H9 (cell line): ENCODE measurements at regions not wholly inside any gene's neighbourhood (a gene's known extent, or its start where the extent isn't known, plus 50 kb on each side); places are given as distances from the start of the nearest gene placed in this dataset.

Experiments used
- DNase-seq: peaks from one replicate; pipeline ENCODE4 v3.0.0-alpha.2; 2017
- H2AFZ ChIP-seq: one replicate; pipeline ENCODE4 v1.6.1; 2013; ENCODE audit warnings: mild to moderate bottlenecking, low read length, control low read depth, moderate library complexity
- H2AK5ac ChIP-seq: 2 replicates; pipeline ENCODE4 v1.6.1; 2013; ENCODE audit warnings: low read length, control low read depth, mixed read lengths; ENCODE audit not compliant: insufficient read length
- H2BK120ac ChIP-seq: one replicate; pipeline ENCODE4 v1.6.1; 2013; ENCODE audit warnings: low read depth, mild to moderate bottlenecking, low read length, control low read depth, inconsistent platforms; ENCODE audit not compliant: poor library complexity, severe bottlenecking
- H2BK12ac ChIP-seq: 2 replicates; pipeline ENCODE4 v1.6.1; 2013; ENCODE audit warnings: low read length, control low read depth, mixed read lengths, low read depth; ENCODE audit not compliant: insufficient read length
- H2BK15ac ChIP-seq: 2 replicates; pipeline ENCODE4 v1.6.1; 2013; ENCODE audit warnings: low read depth, low read length, control low read depth
- H2BK20ac ChIP-seq: one replicate; pipeline ENCODE4 v1.6.1; 2013; ENCODE audit warnings: low read depth, mild to moderate bottlenecking, low read length, control low read depth, inconsistent platforms; ENCODE audit not compliant: poor library complexity, severe bottlenecking
- H2BK5ac ChIP-seq: 2 replicates; pipeline ENCODE4 v1.6.1; 2013; ENCODE audit warnings: low read length, control low read depth, mixed read lengths; ENCODE audit not compliant: insufficient read length
- H3K14ac ChIP-seq: 2 replicates; pipeline ENCODE4 v1.6.1; 2013; ENCODE audit warnings: low read length, control low read depth; ENCODE audit not compliant: insufficient read depth
- H3K18ac ChIP-seq: 2 replicates; pipeline ENCODE4 v1.6.1; 2013; ENCODE audit warnings: low read depth, mild to moderate bottlenecking, mixed read lengths, low read length, control low read depth; ENCODE audit not compliant: insufficient read length
- H3K23ac ChIP-seq: 2 replicates; pipeline ENCODE4 v1.6.1; 2013; ENCODE audit warnings: low read length, control low read depth, mixed read lengths, low read depth; ENCODE audit not compliant: insufficient read length
- H3K23me2 ChIP-seq: 2 replicates; pipeline ENCODE4 v1.6.1; 2013; ENCODE audit warnings: low read depth, mild to moderate bottlenecking, mixed read lengths, low read length, control low read depth; ENCODE audit not compliant: insufficient read length, poor library complexity, severe bottlenecking
- H3K27ac ChIP-seq: 2 replicates; pipeline ENCODE4 v1.5.1; 2013; ENCODE audit warnings: low read length, control low read depth, mixed read lengths, low read depth; ENCODE audit not compliant: insufficient read length
- H3K27me3 ChIP-seq: 2 replicates; pipeline ENCODE4 v1.6.1; 2013; ENCODE audit warnings: low read length, control low read depth, inconsistent platforms; ENCODE audit not compliant: insufficient read depth
- H3K4ac ChIP-seq: 2 replicates; pipeline ENCODE4 v1.6.1; 2013; ENCODE audit warnings: low read depth, mild to moderate bottlenecking, control low read depth, inconsistent platforms, low read length, moderate library complexity
- H3K4me1 ChIP-seq: 2 replicates; pipeline ENCODE4 v1.6.1; 2013; ENCODE audit warnings: low read length, control low read depth, inconsistent platforms; ENCODE audit not compliant: insufficient read depth
- H3K4me2 ChIP-seq: 2 replicates; pipeline ENCODE4 v1.6.1; 2013; ENCODE audit warnings: low read length, control low read depth, mixed read lengths; ENCODE audit not compliant: insufficient read length, insufficient read depth
- H3K56ac ChIP-seq: 2 replicates; pipeline ENCODE4 v1.6.1; 2013; ENCODE audit warnings: low read depth, mild to moderate bottlenecking, mixed read lengths, low read length, control low read depth; ENCODE audit not compliant: insufficient read length
- H3K79me1 ChIP-seq: 2 replicates; pipeline ENCODE4 v1.6.1; 2013; ENCODE audit warnings: low read depth, mild to moderate bottlenecking, moderate library complexity, low read length, control low read depth, inconsistent platforms; ENCODE audit not compliant: insufficient read depth, poor library complexity, severe bottlenecking
- H3K79me2 ChIP-seq: 2 replicates; pipeline ENCODE4 v1.6.1; 2013; ENCODE audit warnings: low read length, control low read depth, inconsistent platforms; ENCODE audit not compliant: insufficient read depth
- H3K9ac ChIP-seq: 2 replicates; pipeline ENCODE4 v1.6.1; 2013; ENCODE audit warnings: low read length, control low read depth, mixed read lengths; ENCODE audit not compliant: insufficient read length; ENCODE audit errors: extremely low read depth
- H3K9me3 ChIP-seq: one replicate; pipeline ENCODE4 v1.6.1; 2013; ENCODE audit warnings: low read depth, low read length, inconsistent platforms; ENCODE audit not compliant: control insufficient read depth
- H3T11ph ChIP-seq: one replicate; pipeline ENCODE4 v1.6.1; 2013; ENCODE audit warnings: mild to moderate bottlenecking, low read length, control low read depth, inconsistent platforms
- H4K20me1 ChIP-seq: one replicate; pipeline ENCODE4 v1.6.1; 2013; ENCODE audit not compliant: control insufficient read depth, insufficient read length, insufficient read depth
- H4K5ac ChIP-seq: 2 replicates; pipeline ENCODE4 v1.6.1; 2013; ENCODE audit warnings: low read depth, mild to moderate bottlenecking, mixed read lengths, low read length, control low read depth; ENCODE audit not compliant: insufficient read length
- H4K8ac ChIP-seq: replicated peaks from 2 replicates; pipeline ENCODE4 v1.6.1; 2013; ENCODE audit warnings: low read length, control low read depth, mixed read lengths, low read depth; ENCODE audit not compliant: insufficient read length
- H4K91ac ChIP-seq: 2 replicates; pipeline ENCODE4 v1.6.1; 2013; ENCODE audit warnings: low read depth, mild to moderate bottlenecking, moderate library complexity, mixed read lengths, low read length, control low read depth; ENCODE audit not compliant: insufficient read length
- H3K27ac Mint-ChIP-seq, 3 experiments: 2 replicates in 2 of 3; 3 replicates in 1 of 3; pipeline ENCODE4 v1.8.0; 2020 to 2021; ENCODE audit warnings: mixed read lengths in 3 of 3, mild to moderate bottlenecking in 1 of 3, moderate library complexity in 1 of 3
- H3K27me3 Mint-ChIP-seq: 2 replicates; pipeline ENCODE4 v1.8.0; 2021; ENCODE audit warnings: low read depth, mild to moderate bottlenecking, moderate library complexity, mixed read lengths
- H3K36me3 Mint-ChIP-seq, 3 experiments: 2 replicates in 2 of 3; 3 replicates in 1 of 3; pipeline ENCODE4 v1.8.0; 2020 to 2021; ENCODE audit warnings: low read depth in 3 of 3, mixed read lengths in 3 of 3; ENCODE audit not compliant: insufficient read depth in 1 of 3
- H3K4me1 Mint-ChIP-seq, 2 experiments: 2 replicates each; pipeline ENCODE4 v1.8.0; 2020; ENCODE audit warnings: mixed read lengths in 2 of 2
- H3K4me3 Mint-ChIP-seq, 2 experiments: 2 replicates in 1 of 2; 3 replicates in 1 of 2; pipeline ENCODE4 v1.8.0; 2020 to 2021; ENCODE audit warnings: mild to moderate bottlenecking in 2 of 2, mixed read lengths in 2 of 2, moderate library complexity in 1 of 2
- H3K9me3 Mint-ChIP-seq, 2 experiments: 2 replicates in 1 of 2; 3 replicates in 1 of 2; pipeline ENCODE4 v1.8.0; 2020; ENCODE audit warnings: mild to moderate bottlenecking in 2 of 2, mixed read lengths in 2 of 2, moderate library complexity in 1 of 2
- CTCF ChIP-seq: fragments of 200-600 bp; sonication (generic); conservative IDR thresholded peaks from 3 replicates; pipeline ENCODE4 v1.8.0; 2021; ENCODE audit warnings: antibody characterized with exemption, mild to moderate bottlenecking
- WGBS: extraction: QIAGEN DNeasy Blood & Tissue Kit; methylation state at CpG from one replicate; pipeline ENCODE4 v1.1.7; 2013; ENCODE audit warnings: missing lambda C conversion rate, low lambda C conversion rate, mixed read lengths; ENCODE audit not compliant: insufficient read length; ENCODE audit errors: extremely low coverage; 5-methylcytosine and 5-hydroxymethylcytosine counted together

- Histone ChIP-seq H3K23ac (no peak overlapping the region), H3K23me2 (no peaks in the 10 kb centered on the region), H4K91ac (no peak overlapping the region), H3K79me1 (no peaks in the 10 kb centered on the region), H3K27ac (no peak overlapping the region), H2AK5ac (no peak overlapping the region), H3K4me2 (no peak overlapping the region), H3K4me1 (no peaks in the 10 kb centered on the region), H3K14ac (no peak overlapping the region), H4K8ac (no peak overlapping the region), H2BK120ac (no peak overlapping the region), H2BK15ac (no peak overlapping the region), H2AFZ (no peak overlapping the region), H3K79me2 (no peaks in the 10 kb centered on the region), H3K56ac (no peak overlapping the region), H2BK5ac (no peak overlapping the region), H3K9me3 (no peaks in the 10 kb centered on the region), H3K4ac (no peak overlapping the region), H4K20me1 (no peaks in the 10 kb centered on the region), H3K18ac (no peak overlapping the region), H2BK20ac (no peak overlapping the region), H3K27me3 (no peaks in the 10 kb centered on the region), H2BK12ac (no peak overlapping the region), H3K9ac (no peak overlapping the region), H3T11ph (no peak overlapping the region), H4K5ac (no peak overlapping the region)
- H3K27me3 Mint-ChIP-seq: no peaks in the 10 kb centered on the region
- H3K4me1 Mint-ChIP-seq: no peaks in the 10 kb centered on the region
- H3K36me3 Mint-ChIP-seq: 0 out of 7 replicates have a peak, but pooled peaks cover 0 to 3% (median 0%) of the 10 kb centered on the region in 3 experiments
- no peak for TF ChIP-seq CTCF
- WGBS: no CpG with 5 or more reads among the region's 2 CpGs
- H3K4me3 Mint-ChIP-seq: no peak overlapping the region
- no peak overlapping the region for H3K27ac Mint-ChIP-seq
- DNase-seq: no peak
- no peaks in the 10 kb centered on the region for H3K9me3 Mint-ChIP-seq
These were observed 727.6 kb upstream of the SEMA3D start for GRCh38 chr7:85914437-85914836.
